Left lung (tissue), 4 donors: ENCODE measurements at regions not wholly inside any gene's neighbourhood (a gene's known extent, or its start where the extent isn't known, plus 50 kb on each side); places are given as distances from the start of the nearest gene placed in this dataset.

Source experiments
- ATAC-seq: fragments of 200-7000 bp; cut with Tn5 transposase; one replicate; pipeline ENCODE4 v1.9.1; 2020; ENCODE audit warnings: moderate library complexity
- DNase-seq, 4 donors: peaks; one replicate each; pipeline ENCODE4 v3.0.0-alpha.2; 2013 to 2020
- H3K27ac ChIP-seq, 2 donors: fragments of 200-600 bp; sonication (generic) in 1 of 2; one replicate each; pipeline versions ENCODE4 v1.5.0 to v1.8.0; 2020 to 2021
- H3K27me3 ChIP-seq, 2 donors: fragments of 200-600 bp; sonication (generic) in 1 of 2; one replicate each; pipeline versions ENCODE4 v1.5.0 to v1.8.0; 2020 to 2021
- H3K36me3 ChIP-seq, 2 donors: fragments of 200-600 bp; sonication (generic) in 1 of 2; one replicate each; pipeline versions ENCODE4 v1.5.0 to v1.8.0; 2020 to 2021
- H3K4me1 ChIP-seq, 2 donors: fragments of 200-600 bp; one replicate each; pipeline ENCODE4 v1.8.0; 2021
- H3K4me3 ChIP-seq, 2 donors: fragments of 200-600 bp; sonication (generic) in 1 of 2; one replicate each; pipeline versions ENCODE4 v1.5.0 to v1.8.0; 2020 to 2021; ENCODE audit warnings: mild to moderate bottlenecking in 1 of 2
- H3K9me3 ChIP-seq, 2 donors: fragments of 200-600 bp; sonication (generic) in 1 of 2; one replicate each; pipeline versions ENCODE4 v1.5.0 to v1.8.0; 2020 to 2021
- intact Hi-C, 2 donors: fragments of 100-400 bp; cut with DNase I; formaldehyde crosslinking; loops; one replicate each; pipeline versions ENCODE4 v1.11.2 to v1.14.2; 2022
- TF ChIP-seq, protein P1 (sequence below), 2 donors: fragments of 200-600 bp; sonication (generic) in 1 of 2; IDR thresholded peaks; one replicate each; pipeline versions ENCODE4 v1.5.0 to v1.8.0; 2021; ENCODE audit warnings: antibody characterized with exemption in 2 of 2
- donor health status: DM: no; HTN: yes; CAD: no.
- donor health status: DM: no; HTN: no; CAD: no.

DNA sequence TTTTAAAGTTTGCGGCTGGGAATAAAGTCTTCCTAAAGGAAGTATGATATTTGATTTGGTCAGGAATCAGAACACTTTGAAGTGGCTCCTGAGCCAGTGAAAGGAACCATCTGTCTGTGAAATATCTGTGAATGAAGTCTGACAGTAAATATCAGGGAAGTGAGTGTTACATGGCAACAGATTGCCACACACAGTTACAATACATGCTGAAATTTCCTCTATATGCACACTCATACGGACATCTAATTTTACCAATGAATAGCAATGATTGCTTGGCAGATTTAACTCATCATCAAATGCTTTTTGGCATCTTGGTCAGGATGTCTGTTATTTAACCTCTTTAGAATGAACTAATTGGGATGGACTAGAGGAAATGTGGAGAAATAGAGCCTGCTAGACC, 1023.8 kb downstream of the FAT4 start:
- intact Hi-C loops: no loop called here
- Histone ChIP-seq H3K27me3 (no peaks in the 10 kb centered on the region), H3K36me3 (no peaks in the 10 kb centered on the region), H3K4me1 (no peaks in the 10 kb centered on the region), H3K4me3 (no peak overlapping the region), H3K27ac (no peak overlapping the region), H3K9me3 (no peaks in the 10 kb centered on the region)
- DNase-seq (peak in 2 of 4 donors; percentile 67 to 76), ATAC-seq (no peak)
- TF ChIP-seq, protein P1, sequence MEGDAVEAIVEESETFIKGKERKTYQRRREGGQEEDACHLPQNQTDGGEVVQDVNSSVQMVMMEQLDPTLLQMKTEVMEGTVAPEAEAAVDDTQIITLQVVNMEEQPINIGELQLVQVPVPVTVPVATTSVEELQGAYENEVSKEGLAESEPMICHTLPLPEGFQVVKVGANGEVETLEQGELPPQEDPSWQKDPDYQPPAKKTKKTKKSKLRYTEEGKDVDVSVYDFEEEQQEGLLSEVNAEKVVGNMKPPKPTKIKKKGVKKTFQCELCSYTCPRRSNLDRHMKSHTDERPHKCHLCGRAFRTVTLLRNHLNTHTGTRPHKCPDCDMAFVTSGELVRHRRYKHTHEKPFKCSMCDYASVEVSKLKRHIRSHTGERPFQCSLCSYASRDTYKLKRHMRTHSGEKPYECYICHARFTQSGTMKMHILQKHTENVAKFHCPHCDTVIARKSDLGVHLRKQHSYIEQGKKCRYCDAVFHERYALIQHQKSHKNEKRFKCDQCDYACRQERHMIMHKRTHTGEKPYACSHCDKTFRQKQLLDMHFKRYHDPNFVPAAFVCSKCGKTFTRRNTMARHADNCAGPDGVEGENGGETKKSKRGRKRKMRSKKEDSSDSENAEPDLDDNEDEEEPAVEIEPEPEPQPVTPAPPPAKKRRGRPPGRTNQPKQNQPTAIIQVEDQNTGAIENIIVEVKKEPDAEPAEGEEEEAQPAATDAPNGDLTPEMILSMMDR (IDR thresholded peaks at IDR 0.05): no peak

DNA sequence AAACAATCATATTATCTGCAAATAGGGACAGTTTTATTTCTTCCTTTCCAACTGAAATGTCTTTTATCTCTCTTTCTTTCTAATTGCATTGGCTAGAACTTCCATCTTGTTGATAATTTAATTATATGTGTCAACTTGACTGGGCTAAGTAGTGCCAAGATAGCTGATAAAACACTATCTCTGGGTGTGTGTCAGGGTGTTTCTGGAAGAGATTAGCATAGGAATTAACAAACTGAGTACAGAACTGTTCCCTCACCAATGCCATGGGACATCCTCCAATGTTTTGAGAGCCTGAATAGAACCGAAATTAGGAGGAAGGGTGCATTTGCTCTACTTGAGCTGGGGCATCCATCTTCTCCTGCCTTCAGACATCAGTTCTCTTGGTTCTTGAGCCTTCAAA, 1027.2 kb downstream of the FAT4 start:
- ATAC-seq: no peak
- Histone ChIP-seq H3K27ac (no peak overlapping the region), H3K27me3 (no peaks in the 10 kb centered on the region), H3K36me3 (no peaks in the 10 kb centered on the region), H3K4me3 (no peak overlapping the region), H3K4me1 (no peaks in the 10 kb centered on the region), H3K9me3 (no peaks in the 10 kb centered on the region)
- DNase-seq: no peak
- TF ChIP-seq, protein P1 (IDR thresholded peaks at IDR 0.05): no peak
- intact Hi-C loops: no loop called here

DNA sequence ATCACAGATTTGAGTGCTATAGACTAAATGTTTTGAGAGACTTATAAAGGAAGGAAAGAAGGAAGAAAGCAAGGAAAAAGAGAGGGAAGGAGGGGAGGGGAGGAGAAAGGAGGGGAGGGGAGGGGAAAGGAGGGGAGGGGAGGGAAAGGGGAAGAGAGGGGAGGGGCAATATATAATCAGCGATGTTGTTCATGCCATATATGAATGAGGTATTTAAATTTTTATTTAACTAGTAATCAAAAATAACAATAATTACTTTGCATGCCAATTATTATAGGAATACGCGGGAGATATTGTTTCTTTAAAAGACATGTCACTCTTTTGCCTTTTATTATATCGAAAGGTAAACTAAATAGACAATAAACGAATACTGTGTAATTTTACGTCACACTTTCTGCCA, 1029.7 kb downstream of the FAT4 start:
- Histone ChIP-seq H3K27ac (no peak overlapping the region), H3K4me3 (no peak overlapping the region), H3K4me1 (no peaks in the 10 kb centered on the region), H3K36me3 (no peaks in the 10 kb centered on the region), H3K27me3 (no peaks in the 10 kb centered on the region), H3K9me3 (no peaks in the 10 kb centered on the region)
- DNase-seq (no peak), ATAC-seq (no peak)
- TF ChIP-seq, protein P1 (IDR thresholded peaks at IDR 0.05): no peak
- intact Hi-C loops: no loop called here

DNA sequence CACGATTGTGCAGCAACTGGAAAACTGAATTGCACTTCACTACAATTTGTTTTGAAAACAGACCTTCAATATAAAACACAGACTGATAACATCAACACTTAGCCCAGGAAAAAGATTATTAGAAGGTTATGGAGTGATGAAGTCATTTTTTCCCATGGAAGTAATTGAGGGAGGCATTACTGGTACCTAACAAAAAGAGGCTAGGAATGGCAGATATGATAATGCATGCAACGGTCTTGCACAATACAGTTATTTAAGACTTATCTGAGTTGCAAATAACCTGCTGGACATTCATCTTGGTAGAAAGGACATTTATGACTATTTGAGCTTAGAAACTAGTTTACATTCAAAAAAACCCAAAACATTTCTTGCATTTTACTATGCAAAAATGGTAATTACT, 1031.9 kb downstream of the FAT4 start:
- intact Hi-C loops: no loop called here

DNA sequence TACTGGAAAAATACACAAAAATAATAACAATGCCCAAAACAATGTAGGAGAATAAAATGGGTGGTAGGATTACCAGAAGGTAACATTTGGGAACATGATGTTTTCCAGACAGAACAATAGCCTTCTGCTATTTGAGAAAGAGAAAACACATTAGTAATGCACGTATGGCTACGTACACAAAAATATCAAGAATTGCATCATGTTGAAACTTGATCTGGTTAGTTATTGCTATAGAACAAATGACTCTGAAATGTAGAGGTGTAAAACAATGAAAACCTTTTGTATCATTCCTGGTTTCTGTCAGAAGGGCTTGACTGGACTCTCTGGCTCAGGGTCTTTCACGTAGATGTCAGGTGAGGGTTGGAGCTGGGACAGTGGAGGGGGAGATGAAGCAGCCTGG, 1040.0 kb downstream of the FAT4 start:
- no peaks in the 10 kb centered on the region for H3K4me1 ChIP-seq
- TF ChIP-seq, protein P1 (IDR thresholded peaks at IDR 0.05): no peak
- H3K27me3 ChIP-seq: no peaks in the 10 kb centered on the region
- ATAC-seq (no peak), DNase-seq (no peak)
- intact Hi-C loops: no loop called here
- no peak overlapping the region for H3K27ac ChIP-seq
- H3K9me3 ChIP-seq: no peaks in the 10 kb centered on the region
- H3K4me3 ChIP-seq: no peak overlapping the region
- no peaks in the 10 kb centered on the region for H3K36me3 ChIP-seq

More for the DNA sequence above, 1031.9 kb downstream of the FAT4 start:
- H3K4me3 ChIP-seq: no peak overlapping the region
- H3K36me3 ChIP-seq: no peaks in the 10 kb centered on the region
- no peaks in the 10 kb centered on the region for H3K27me3 ChIP-seq
- H3K9me3 ChIP-seq: no peaks in the 10 kb centered on the region
- TF ChIP-seq, protein P1 (IDR thresholded peaks at IDR 0.05): no peak
- DNase-seq (no peak), ATAC-seq (no peak)
- H3K27ac ChIP-seq: no peak overlapping the region
- H3K4me1 ChIP-seq: no peaks in the 10 kb centered on the region
